T47D (cell line): ENCODE measurements at regions not wholly inside any gene's neighbourhood (a gene's known extent, or its start where the extent isn't known, plus 50 kb on each side); places are given as distances from the start of the nearest gene placed in this dataset.
"Not testable (repeated sequence)": the region's sequence is repeated elsewhere in the genome, so short reads cannot be mapped to it uniquely, and the experiment has no call there.

Experiments used
- DNase-seq, 2 experiments: peaks; one replicate each; pipeline versions ENCODE4 v3.0.0 to v3.0.0-alpha.2; 2011 to 2012; ENCODE audit warnings: low read depth in 1 of 2, low spot score in 1 of 2
- JUND ChIP-seq: IDR thresholded peaks from 2 replicates; pipeline ENCODE4 v1.6.1; 2012; ENCODE audit warnings: low read depth
- in situ Hi-C: cut with HindIII; loops from 2 replicates; pipeline ENCODE4 v1.10.0; 2016; ENCODE audit warnings: low sequenced_read_pairs, low pct_unique_long_range_greater_than_20kb

GRCh38 chr4:151485541-151486131, 76.7 kb downstream of the FHIP1A start:
- no peak for TF ChIP-seq JUND
- in situ Hi-C loops, result no loop called here
- DNase-seq, result peak in 1 of 2 experiments; percentile 34

- in situ Hi-C loops, result no loop called here
- no peak for TF ChIP-seq JUND
- DNase-seq, result no peak
These were observed 77.2 kb downstream of the FHIP1A start for GRCh38 chr4:151486168-151486567.

DNA sequence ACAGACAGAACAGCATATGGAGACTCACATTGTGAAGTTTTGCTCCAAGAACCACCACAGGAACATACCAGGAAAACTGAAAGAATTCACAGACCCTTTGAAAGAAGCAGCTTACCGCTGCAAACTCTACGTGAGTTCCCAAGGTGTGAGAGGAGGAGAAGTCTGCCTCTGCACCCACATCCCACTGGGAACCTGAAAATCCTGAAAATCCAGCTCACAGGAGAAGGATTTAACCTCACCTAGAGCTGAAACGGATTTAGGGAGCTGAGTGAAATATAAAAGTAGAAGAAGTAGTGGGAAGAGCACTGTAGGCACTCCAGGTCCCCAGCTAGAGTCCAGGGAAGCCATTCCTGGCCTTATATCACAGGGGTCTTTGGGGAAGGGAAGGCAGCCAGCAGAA, 80.0 kb downstream of the FHIP1A start:
- peak in 1 of 2 experiments; percentile 79 for DNase-seq
- no peak for TF ChIP-seq JUND
- in situ Hi-C loops, result no loop called here

DNA sequence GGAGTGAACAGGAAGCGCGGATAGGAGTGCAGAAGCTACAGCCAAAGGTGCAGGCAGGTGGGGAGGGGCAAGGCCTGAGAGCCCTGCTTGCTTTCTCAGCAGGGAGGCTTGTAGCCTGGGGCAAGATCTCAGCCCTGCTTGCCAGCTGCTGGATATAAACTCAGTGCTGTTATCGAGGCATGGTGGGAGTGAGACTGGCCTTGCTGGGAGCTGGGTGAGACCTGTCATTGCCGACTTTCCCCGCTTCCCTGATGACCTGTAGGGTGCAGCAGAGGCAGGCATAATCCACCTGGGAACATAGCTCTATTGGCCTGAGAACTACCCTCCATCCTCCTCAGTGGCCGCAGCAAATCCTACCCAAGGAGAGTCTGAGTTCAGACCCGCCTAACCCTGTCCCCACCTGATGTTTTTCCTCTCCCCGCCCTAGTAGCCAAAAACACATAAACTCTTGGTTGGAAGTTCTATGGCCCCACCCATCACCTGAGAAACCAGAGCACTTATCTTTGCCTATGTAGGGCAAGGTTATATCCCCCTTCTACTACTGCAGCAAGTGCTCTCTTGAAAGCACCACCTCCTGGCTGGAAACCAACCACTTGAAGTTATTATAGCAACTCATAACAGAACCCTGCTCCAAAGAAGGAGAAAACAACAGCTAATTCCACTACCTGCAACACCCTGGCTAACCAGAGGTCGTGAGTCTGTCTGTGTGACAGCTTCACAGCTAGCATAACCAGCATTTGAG, 80.7 kb downstream of the FHIP1A start:
- in situ Hi-C loops, result no loop called here
- DNase-seq, result peak in 1 of 2 experiments; percentile 38
- TF ChIP-seq JUND, result no peak

GRCh38 chr4:151495612-151496011, 86.6 kb downstream of the FHIP1A start:
- DNase-seq, in situ Hi-C loops: not testable (repeated sequence)

DNA sequence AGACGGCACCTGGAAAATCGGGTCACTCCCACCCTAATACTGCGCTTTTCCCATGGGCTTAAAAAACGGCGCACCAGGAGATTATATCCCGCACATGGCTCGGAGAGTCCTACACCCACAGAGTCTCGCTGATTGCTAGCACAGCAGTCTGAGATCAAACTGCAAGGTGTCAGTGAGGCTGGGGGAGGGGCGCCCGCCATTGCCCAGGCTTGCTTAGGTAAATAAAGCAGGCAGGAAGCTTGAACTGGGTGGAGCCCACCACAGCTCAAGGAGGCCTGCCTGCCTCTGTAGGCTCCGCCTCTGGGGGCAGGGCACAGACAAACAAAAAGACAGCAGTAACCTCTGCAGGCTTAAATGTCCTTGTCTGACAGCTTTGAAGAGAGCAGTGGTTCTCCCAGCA, 102.6 kb downstream of the FHIP1A start:
- in situ Hi-C loops, DNase-seq: not testable (repeated sequence)

GRCh38 chr4:151517896-151518295, 108.9 kb downstream of the FHIP1A start:
- TF ChIP-seq JUND, result no peak
- no peak for DNase-seq
- in situ Hi-C loops, result no loop called here

DNA sequence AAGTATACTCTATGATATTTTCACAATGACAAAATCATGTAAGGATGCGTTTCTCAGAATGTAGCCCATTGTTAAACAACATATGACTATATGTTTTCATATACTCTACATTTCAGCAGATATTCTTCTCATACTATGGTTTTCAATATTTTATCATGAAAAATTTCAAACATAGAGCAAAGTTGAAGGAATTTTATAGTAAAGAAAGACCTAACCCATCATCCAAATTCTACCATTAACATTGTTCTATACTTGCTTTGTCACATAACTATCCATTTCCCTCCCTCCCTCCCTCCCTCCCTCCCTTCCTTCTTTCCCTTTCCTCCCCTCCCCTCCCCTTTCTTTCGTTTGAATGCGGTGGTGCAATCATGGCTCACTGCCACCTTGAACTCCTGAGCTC, 109.4 kb downstream of the FHIP1A start:
- no peak for TF ChIP-seq JUND
- in situ Hi-C loops, result no loop called here
- no peak for DNase-seq

- DNase-seq, result no peak
- TF ChIP-seq JUND, result no peak
- in situ Hi-C loops, result no loop called here
These were observed 110.9 kb downstream of the FHIP1A start for GRCh38 chr4:151519728-151520415.

DNA sequence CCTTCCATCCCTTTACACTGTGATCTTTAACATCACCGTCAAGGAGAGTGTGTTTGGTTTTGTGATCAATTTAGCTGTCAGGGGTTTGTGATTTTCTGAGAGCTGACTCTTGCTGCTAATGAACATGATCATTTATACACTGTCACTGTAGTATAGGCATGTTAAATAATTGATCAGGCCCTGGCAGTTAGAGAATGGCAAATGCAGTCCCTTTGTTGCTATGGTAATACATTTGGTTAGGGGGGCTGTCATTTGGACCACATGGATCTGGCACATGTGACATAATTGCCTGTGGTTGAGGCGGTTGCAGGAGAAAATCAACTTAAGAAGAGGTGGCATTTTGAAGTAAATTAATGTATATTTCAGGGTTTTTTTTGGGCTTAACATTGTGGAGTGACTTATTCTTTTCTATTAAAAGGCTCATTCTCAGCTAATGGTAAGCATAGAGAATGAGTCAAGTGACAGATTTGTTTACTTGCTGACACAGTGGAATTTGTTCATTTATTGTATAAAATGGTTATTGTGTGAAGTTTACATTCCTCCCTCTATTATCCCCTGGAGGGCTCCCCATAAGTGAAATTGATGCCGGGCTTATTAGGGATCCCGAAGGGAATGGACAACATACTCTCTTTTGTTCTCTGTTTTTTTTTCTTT, 114.0 kb downstream of the FHIP1A start:
- in situ Hi-C loops, result no loop called here
- no peak for TF ChIP-seq JUND
- no peak for DNase-seq

- TF ChIP-seq JUND, result no peak
- DNase-seq, result no peak
- in situ Hi-C loops, result no loop called here
These were observed 115.6 kb downstream of the FHIP1A start for GRCh38 chr4:151524610-151525009.

GRCh38 chr4:151526489-151526888, 117.5 kb downstream of the FHIP1A start:
- in situ Hi-C loops, result not testable (repeated sequence)

GRCh38 chr4:151527699-151528098, 118.7 kb downstream of the FHIP1A start:
- no peak for DNase-seq
- in situ Hi-C loops, result no loop called here
- TF ChIP-seq JUND, result no peak

More at GRCh38 chr4:151526489-151526888, 117.5 kb downstream of the FHIP1A start:
- not testable (repeated sequence) for DNase-seq
